ENCODE measurements at regions not wholly inside any gene's neighbourhood (a gene's known extent, or its start where the extent isn't known, plus 50 kb on each side); places are given as distances from the start of the nearest gene placed in this dataset.

DNA sequence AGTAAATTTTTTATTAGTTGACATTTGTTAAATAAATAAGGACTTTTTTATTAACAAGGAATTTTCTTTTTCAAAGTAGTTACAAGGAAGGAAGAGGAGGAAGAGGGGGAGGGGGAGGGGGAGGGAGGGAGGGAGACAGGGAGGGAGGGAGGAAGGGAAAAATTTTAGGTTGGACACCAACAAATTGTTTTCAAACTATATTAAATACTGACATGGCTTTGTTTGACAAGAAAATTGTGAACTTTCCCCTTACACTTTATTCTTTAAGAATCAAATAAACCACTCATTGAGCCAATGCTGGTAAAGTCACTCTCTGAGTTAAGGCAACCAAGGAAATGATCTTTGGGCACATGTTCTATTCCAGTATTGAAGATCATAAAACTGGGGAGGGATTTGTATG is 115.7 kb upstream of the PPP2R3A start:
- H3K4me3 ChIP-seq (ENCODE audit: low read depth, low read length) = no peak overlapping the region
- no peaks in the 10 kb centered on the region for H3K36me3 ChIP-seq
- DNase-seq = no peak
- no peaks in the 10 kb centered on the region for H3K4me1 ChIP-seq
- no peaks in the 10 kb centered on the region for H3K9me3 ChIP-seq
- H3K27me3 ChIP-seq = no peaks in the 10 kb centered on the region
- TF ChIP-seq, protein P1, sequence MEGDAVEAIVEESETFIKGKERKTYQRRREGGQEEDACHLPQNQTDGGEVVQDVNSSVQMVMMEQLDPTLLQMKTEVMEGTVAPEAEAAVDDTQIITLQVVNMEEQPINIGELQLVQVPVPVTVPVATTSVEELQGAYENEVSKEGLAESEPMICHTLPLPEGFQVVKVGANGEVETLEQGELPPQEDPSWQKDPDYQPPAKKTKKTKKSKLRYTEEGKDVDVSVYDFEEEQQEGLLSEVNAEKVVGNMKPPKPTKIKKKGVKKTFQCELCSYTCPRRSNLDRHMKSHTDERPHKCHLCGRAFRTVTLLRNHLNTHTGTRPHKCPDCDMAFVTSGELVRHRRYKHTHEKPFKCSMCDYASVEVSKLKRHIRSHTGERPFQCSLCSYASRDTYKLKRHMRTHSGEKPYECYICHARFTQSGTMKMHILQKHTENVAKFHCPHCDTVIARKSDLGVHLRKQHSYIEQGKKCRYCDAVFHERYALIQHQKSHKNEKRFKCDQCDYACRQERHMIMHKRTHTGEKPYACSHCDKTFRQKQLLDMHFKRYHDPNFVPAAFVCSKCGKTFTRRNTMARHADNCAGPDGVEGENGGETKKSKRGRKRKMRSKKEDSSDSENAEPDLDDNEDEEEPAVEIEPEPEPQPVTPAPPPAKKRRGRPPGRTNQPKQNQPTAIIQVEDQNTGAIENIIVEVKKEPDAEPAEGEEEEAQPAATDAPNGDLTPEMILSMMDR (IDR thresholded peaks at IDR 0.05; ENCODE audit: low read depth, low read length) = no peak

DNA sequence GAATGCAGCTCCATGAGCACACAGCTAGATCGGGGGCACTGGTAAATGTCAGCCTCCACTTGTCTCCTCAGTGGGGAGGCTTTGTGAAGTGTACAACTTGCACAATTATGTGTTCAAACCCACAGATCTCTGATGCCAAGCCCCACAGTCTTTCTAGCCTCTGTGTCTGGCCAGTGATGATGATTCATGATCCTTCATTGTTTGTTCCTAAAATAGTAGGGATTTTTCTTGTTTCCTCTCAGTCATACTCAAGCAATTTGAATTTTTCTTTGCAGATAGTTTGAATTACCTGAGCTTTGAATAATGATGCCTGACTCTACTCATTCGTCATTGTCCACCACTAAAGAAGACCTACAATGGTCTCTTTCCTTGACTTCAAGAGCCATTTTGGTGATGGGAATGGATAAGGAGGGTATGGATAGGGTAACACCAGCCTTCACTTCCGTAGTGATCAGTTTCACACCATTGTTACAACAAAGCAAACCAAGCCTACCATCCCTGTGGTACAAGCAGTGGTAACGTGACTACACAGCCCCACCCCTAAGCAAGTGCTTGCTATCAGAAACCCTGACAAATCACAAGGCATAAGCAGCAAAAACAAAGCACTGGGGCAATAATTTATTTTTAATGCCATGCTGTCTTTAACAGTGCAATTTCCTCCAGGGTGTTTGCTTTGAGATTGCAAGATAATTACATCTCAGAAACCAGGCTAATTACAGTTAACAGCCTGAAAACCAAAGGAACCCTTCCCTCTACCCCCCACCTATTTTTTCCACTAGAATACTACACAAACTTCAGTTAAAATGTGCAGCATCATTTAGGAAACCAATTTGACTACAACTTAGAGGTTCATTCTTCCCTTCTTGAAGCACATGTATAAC is 114.1 kb upstream of the PPP2R3A start:
- Histone ChIP-seq H3K4me3 (ENCODE audit: low read depth, low read length) (no peak overlapping the region), H3K4me1 (no peaks in the 10 kb centered on the region), H3K9me3 (no peaks in the 10 kb centered on the region), H3K27me3 (no peaks in the 10 kb centered on the region), H3K36me3 (no peaks in the 10 kb centered on the region)
- DNase-seq = no peak
- TF ChIP-seq, protein P1 (IDR thresholded peaks at IDR 0.05; ENCODE audit: low read depth, low read length) = no peak

DNA sequence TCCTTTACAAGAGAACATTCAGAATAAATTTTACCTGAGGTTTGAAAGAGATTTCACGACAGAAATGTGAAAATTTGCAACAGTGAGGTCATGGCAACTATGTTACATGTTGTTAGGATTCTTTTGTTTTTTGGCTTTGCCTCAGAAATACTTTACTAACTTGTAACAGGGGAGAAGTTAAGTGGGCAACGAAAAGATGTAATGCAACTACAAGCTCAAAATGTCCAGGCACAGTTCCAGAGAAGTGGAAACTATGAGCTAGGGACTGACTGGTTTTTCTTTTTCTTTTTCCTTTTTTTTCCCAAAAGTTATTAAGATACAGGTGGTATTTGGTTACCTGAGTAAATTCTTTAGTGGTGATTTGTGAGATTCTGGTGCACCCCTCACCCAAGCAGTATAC is 111.5 kb upstream of the PPP2R3A start:
- H3K27me3 ChIP-seq = no peaks in the 10 kb centered on the region
- H3K36me3 ChIP-seq = no peaks in the 10 kb centered on the region
- no peaks in the 10 kb centered on the region for H3K9me3 ChIP-seq
- H3K4me1 ChIP-seq = no peaks in the 10 kb centered on the region
- DNase-seq = no peak
- H3K4me3 ChIP-seq (ENCODE audit: low read depth, low read length) = no peak overlapping the region
- TF ChIP-seq, protein P1 (IDR thresholded peaks at IDR 0.05; ENCODE audit: low read depth, low read length) = no peak

DNA sequence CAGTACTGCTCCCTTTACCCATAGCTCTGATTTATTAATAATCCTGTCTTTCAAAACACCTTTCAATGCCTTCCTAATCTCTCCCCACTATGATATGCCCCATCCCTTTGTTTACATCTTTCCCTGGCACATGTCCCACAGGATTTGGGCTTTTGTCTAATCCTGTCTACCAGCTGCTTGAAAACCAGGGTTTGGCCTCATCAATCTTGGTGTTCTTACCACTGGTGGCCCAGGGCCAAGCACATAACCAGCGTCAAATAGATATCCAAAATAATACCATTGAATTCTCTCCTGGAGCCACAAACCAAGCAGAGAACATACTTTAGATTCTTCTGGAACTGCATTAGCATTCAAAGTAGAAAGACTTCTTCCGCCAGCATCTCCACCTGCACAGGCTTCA is 104.8 kb upstream of the PPP2R3A start:
- Histone ChIP-seq H3K27me3 (no peaks in the 10 kb centered on the region), H3K36me3 (no peaks in the 10 kb centered on the region), H3K9me3 (no peaks in the 10 kb centered on the region), H3K4me3 (ENCODE audit: low read depth, low read length) (no peak overlapping the region), H3K4me1 (no peaks in the 10 kb centered on the region)
- TF ChIP-seq, protein P1 (IDR thresholded peaks at IDR 0.05; ENCODE audit: low read depth, low read length) = no peak
- no peak for DNase-seq

DNA sequence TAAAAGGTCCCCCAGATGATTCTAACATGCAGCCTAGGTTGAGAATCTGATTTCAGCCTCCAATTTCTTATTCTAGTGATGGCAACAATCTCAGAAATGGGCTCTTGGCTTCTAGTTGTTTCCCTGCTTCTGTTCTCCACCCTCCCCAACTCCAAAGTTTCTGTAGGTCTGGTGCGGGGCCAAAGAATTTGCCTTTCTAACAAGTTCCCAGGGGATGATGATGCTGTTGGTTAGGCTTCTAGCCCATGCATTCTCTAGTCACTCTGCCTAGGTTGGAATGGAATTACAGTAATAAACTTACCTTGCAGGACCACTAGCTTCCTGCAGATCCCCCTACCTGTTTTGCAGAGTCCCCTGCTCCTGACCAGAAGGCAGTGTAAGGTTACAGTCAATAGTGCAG is 103.2 kb upstream of the PPP2R3A start:
- H3K9me3 ChIP-seq = no peaks in the 10 kb centered on the region
- no peaks in the 10 kb centered on the region for H3K4me1 ChIP-seq
- no peak for DNase-seq
- TF ChIP-seq, protein P1 (IDR thresholded peaks at IDR 0.05; ENCODE audit: low read depth, low read length) = no peak
- no peaks in the 10 kb centered on the region for H3K27me3 ChIP-seq
- H3K36me3 ChIP-seq = no peaks in the 10 kb centered on the region
- no peak overlapping the region for H3K4me3 ChIP-seq (ENCODE audit: low read depth, low read length)

DNA sequence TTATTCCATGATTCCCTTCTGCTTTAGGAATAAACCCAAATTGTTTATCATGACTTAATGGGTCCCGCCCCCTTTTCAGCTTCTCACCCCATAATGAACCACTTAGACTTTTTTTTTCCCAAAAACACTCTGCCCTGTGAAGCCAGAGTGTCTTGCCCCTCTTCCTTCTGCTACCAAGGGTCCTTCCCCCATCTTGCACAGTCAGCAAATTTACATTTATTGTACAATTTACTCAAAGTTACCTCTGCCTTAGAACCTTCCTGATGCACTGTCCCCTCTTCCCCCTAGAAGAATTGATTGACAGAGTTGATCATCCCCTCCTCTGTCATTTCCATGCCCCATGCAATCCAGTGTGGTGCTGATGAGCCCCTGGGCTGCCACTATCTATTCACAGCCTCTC is 101.5 kb upstream of the PPP2R3A start:
- Histone ChIP-seq H3K27me3 (no peaks in the 10 kb centered on the region), H3K36me3 (no peaks in the 10 kb centered on the region), H3K9me3 (no peaks in the 10 kb centered on the region), H3K4me1 (no peaks in the 10 kb centered on the region), H3K4me3 (ENCODE audit: low read depth, low read length) (no peak overlapping the region)
- no peak for DNase-seq
- TF ChIP-seq, protein P1 (IDR thresholded peaks at IDR 0.05; ENCODE audit: low read depth, low read length) = no peak
